SK-N-SH treated with all-trans-retinoic acid at 6 μM for 48 hours (cell line): ENCODE measurements at regions not wholly inside any gene's neighbourhood (a gene's known extent, or its start where the extent isn't known, plus 50 kb on each side); places are given as distances from the start of the nearest gene placed in this dataset.

ENCODE experiments used
- ATAC-seq: fragments of 200-7000 bp; cut with Tn5 transposase; 3 replicates; pipeline ENCODE4 v1.9.1; 2020; ENCODE audit warnings: mild to moderate bottlenecking, moderate library complexity
- ARNTL ChIP-seq: fragments of 450-650 bp; formaldehyde crosslinking; IDR thresholded peaks from 2 replicates; pipeline ENCODE4 v1.5.0; 2020; ENCODE audit warnings: low read depth, mild to moderate bottlenecking, moderate library complexity, borderline replicate concordance
- CREB5 ChIP-seq: fragments of 250-450 bp; sonication (Bioruptor Pico); IDR thresholded peaks from 2 replicates; pipeline ENCODE4 v1.5.1; 2020; ENCODE audit warnings: low read depth, mild to moderate bottlenecking, moderate library complexity
- CSDC2 ChIP-seq: fragments of 250-450 bp; sonication (Bioruptor Pico); IDR thresholded peaks from 2 replicates; pipeline ENCODE4 v1.5.0; 2020; ENCODE audit warnings: mild to moderate bottlenecking, moderate library complexity
- ESRRG ChIP-seq: fragments of 250-450 bp; sonication (Bioruptor Pico); IDR thresholded peaks from 2 replicates; pipeline ENCODE4 v1.6.1; 2021; ENCODE audit warnings: mild to moderate bottlenecking
- GLIS3 ChIP-seq: fragments of 250-450 bp; sonication (Bioruptor Pico); IDR thresholded peaks from 2 replicates; pipeline ENCODE4 v1.5.0; 2020; ENCODE audit warnings: mild to moderate bottlenecking, moderate library complexity
- ISL1 ChIP-seq: fragments of 250-450 bp; sonication (Bioruptor Pico); IDR thresholded peaks from 2 replicates; pipeline ENCODE4 v2.1.2; 2022; ENCODE audit warnings: mild to moderate bottlenecking, moderate library complexity
- PATZ1 ChIP-seq: fragments of 250-450 bp; sonication (Bioruptor Pico); IDR thresholded peaks from 2 replicates; pipeline ENCODE4 v1.8.0; 2020; ENCODE audit warnings: mild to moderate bottlenecking, moderate library complexity, borderline replicate concordance
- POU6F1 ChIP-seq: fragments of 250-450 bp; sonication (Bioruptor Pico); IDR thresholded peaks from 2 replicates; pipeline ENCODE4 v1.8.0; 2021; ENCODE audit warnings: low read depth, mild to moderate bottlenecking, moderate library complexity, borderline replicate concordance
- PPARA ChIP-seq: fragments of 250-450 bp; sonication (Bioruptor Pico); IDR thresholded peaks from 2 replicates; pipeline ENCODE4 v1.5.0; 2020; ENCODE audit warnings: mild to moderate bottlenecking, borderline replicate concordance
- RARB ChIP-seq: fragments of 250-450 bp; sonication (Bioruptor Pico); IDR thresholded peaks from 2 replicates; pipeline ENCODE4 v1.8.0; 2021; ENCODE audit warnings: mild to moderate bottlenecking, moderate library complexity
- SNAI2 ChIP-seq: fragments of 250-450 bp; sonication (Bioruptor Pico); IDR thresholded peaks from 2 replicates; pipeline ENCODE4 v1.5.0; 2020; ENCODE audit warnings: mild to moderate bottlenecking, moderate library complexity
- TCF4 ChIP-seq: fragments of 250-450 bp; sonication (Bioruptor Pico); IDR thresholded peaks from 2 replicates; pipeline ENCODE4 v1.8.0; 2021; ENCODE audit warnings: mild to moderate bottlenecking, moderate library complexity, borderline replicate concordance
- TOX ChIP-seq: fragments of 250-450 bp; sonication (Bioruptor Pico); IDR thresholded peaks from 2 replicates; pipeline ENCODE4 v1.8.0; 2021; ENCODE audit warnings: mild to moderate bottlenecking, moderate library complexity, borderline replicate concordance
- TSHZ2 ChIP-seq: fragments of 250-450 bp; sonication (Bioruptor Pico); IDR thresholded peaks from 2 replicates; pipeline ENCODE4 v1.5.0; 2020; ENCODE audit warnings: mild to moderate bottlenecking, moderate library complexity
- ZC3H10 ChIP-seq: fragments of 250-450 bp; sonication (Bioruptor Pico); IDR thresholded peaks from 2 replicates; pipeline ENCODE4 v1.5.1; 2021; ENCODE audit warnings: mild to moderate bottlenecking, moderate library complexity
- ZFP3 ChIP-seq: fragments of 250-450 bp; sonication (Bioruptor Pico); IDR thresholded peaks from 2 replicates; pipeline ENCODE4 v1.5.0; 2020; ENCODE audit warnings: mild to moderate bottlenecking, moderate library complexity
- ZFP30 ChIP-seq: fragments of 450-650 bp; formaldehyde crosslinking; IDR thresholded peaks from 2 replicates; pipeline ENCODE4 v1.5.0; 2022; ENCODE audit warnings: mild to moderate bottlenecking, moderate library complexity
- ZNF565 ChIP-seq: fragments of 450-650 bp; formaldehyde crosslinking; conservative IDR thresholded peaks from 2 replicates; pipeline ENCODE4 v1.5.0; 2020; ENCODE audit warnings: low read depth, mild to moderate bottlenecking, moderate library complexity
- ZNF70 ChIP-seq: fragments of 450-650 bp; formaldehyde crosslinking; IDR thresholded peaks from 2 replicates; pipeline ENCODE4 v1.5.0; 2020; ENCODE audit warnings: mild to moderate bottlenecking, moderate library complexity
- ZNF8 ChIP-seq: fragments of 450-650 bp; formaldehyde crosslinking; IDR thresholded peaks from 2 replicates; pipeline ENCODE4 v1.5.0; 2020; ENCODE audit warnings: mild to moderate bottlenecking, moderate library complexity

- ATAC-seq = no peak
- TF ChIP-seq ZNF565 = no peak
- no peak for TF ChIP-seq ZNF70 (CRISPR knock-in tag)
- TF ChIP-seq ARNTL = no peak
- no peak for TF ChIP-seq ZC3H10 (CRISPR knock-in tag)
- TF ChIP-seq TCF4 (CRISPR knock-in tag) = no peak
- no peak for TF ChIP-seq CSDC2 (CRISPR knock-in tag)
- TF ChIP-seq ZNF8 (CRISPR knock-in tag) = no peak
- TF ChIP-seq TSHZ2 = no peak
- TF ChIP-seq ESRRG (CRISPR knock-in tag) = no peak
- no peak for TF ChIP-seq PATZ1 (CRISPR knock-in tag)
- TF ChIP-seq TOX = no peak
These were observed 51.9 kb upstream of the PICALM start for GRCh38 chr11:86120807-86121206.

GRCh38 chr11:86119906-86120305 is 51.0 kb upstream of the PICALM start:
- TF ChIP-seq ZC3H10 (CRISPR knock-in tag) (no peak), PATZ1 (CRISPR knock-in tag) (no peak), ZNF70 (CRISPR knock-in tag) (no peak), TCF4 (CRISPR knock-in tag) (no peak), POU6F1 (no peak), TOX (no peak), ESRRG (CRISPR knock-in tag) (no peak), ARNTL (no peak), ZNF565 (no peak), TSHZ2 (no peak), ZFP3 (CRISPR knock-in tag) (no peak)

GRCh38 chr11:86119077-86119476 is 50.2 kb upstream of the PICALM start:
- ATAC-seq = peak; percentile 71
- TF ChIP-seq CREB5 (CRISPR knock-in tag) = no peak
- TF ChIP-seq SNAI2 = no peak
- peak; percentile 49; the same call in 1 of the 2 replicates for TF ChIP-seq RARB (CRISPR knock-in tag)
- no peak for TF ChIP-seq ESRRG (CRISPR knock-in tag)
- no peak for TF ChIP-seq ZFP3 (CRISPR knock-in tag)
- TF ChIP-seq GLIS3 (CRISPR knock-in tag) = no peak
- peak; percentile 71; the same call in 1 of the 2 replicates for TF ChIP-seq ZC3H10 (CRISPR knock-in tag)
- no peak for TF ChIP-seq ZFP30 (CRISPR knock-in tag)
- TF ChIP-seq TSHZ2 = no peak
- no peak; the same call in 1 of the 2 replicates for TF ChIP-seq TCF4 (CRISPR knock-in tag)
- peak; percentile 93 for TF ChIP-seq ISL1
- peak; percentile 26; the same call in 1 of the 2 replicates for TF ChIP-seq POU6F1
- TF ChIP-seq TOX = peak; percentile 73
- no peak for TF ChIP-seq PPARA (CRISPR knock-in tag)

More at GRCh38 chr11:86119906-86120305, 51.0 kb upstream of the PICALM start:
- no peak for ATAC-seq
